GM19463 (cell line): ENCODE measurements at regions not wholly inside any gene's neighbourhood (a gene's known extent, or its start where the extent isn't known, plus 50 kb on each side); places are given as distances from the start of the nearest gene placed in this dataset.
A peak's percentile ranks its signal among the peaks of the same experiment; 100 is the strongest.
"Not testable (repeated sequence)": the region's sequence is repeated elsewhere in the genome, so short reads cannot be mapped to it uniquely, and the experiment has no call there.

Source experiments
- ATAC-seq: cut with Tn5 transposase; IDR thresholded peaks from one replicate; pipeline ENCODE4 v1.9.1; 2021; ENCODE audit warnings: mild to moderate bottlenecking, moderate library complexity; ENCODE audit not compliant: unreplicated experiment

- no peak for ATAC-seq
These were observed 132.8 kb upstream of the TAF11L2 start for GRCh38 chr5:17364987-17365810.

GRCh38 chr5:17365811-17366138 is 132.3 kb upstream of the TAF11L2 start:
- ATAC-seq, result no peak

GRCh38 chr5:17367256-17367840 is 130.7 kb upstream of the TAF11L2 start:
- ATAC-seq, result no peak

DNA sequence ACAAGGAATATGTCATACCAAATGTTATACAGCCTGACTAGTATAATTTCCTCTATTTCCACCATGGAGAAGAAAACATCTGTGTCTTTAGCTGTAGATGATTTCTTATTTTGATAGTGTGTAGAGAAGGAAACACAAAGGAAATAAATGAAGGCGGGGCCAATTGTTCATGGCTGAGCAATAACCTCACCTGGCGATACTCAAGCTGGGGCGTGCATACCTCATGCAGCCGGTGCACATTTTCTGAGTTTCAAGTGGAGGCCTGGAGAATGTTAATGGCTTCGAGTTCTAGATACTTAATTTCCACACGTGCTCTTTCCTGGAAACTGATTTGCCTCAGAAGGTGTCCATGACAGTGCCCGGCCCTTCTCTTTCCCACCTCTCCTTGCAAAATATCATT is 127.4 kb upstream of the TAF11L2 start:
- no peak for ATAC-seq

- ATAC-seq, result no peak
These were observed 124.6 kb upstream of the TAF11L2 start for GRCh38 chr5:17373406-17373805.

- no peak for ATAC-seq
These were observed 124.0 kb upstream of the TAF11L2 start for GRCh38 chr5:17373814-17374556.

- ATAC-seq, result no peak
These were observed 122.9 kb upstream of the TAF11L2 start for GRCh38 chr5:17374973-17375742.

- ATAC-seq, result not testable (repeated sequence)
These were observed 122.1 kb upstream of the TAF11L2 start for GRCh38 chr5:17375886-17376285.

DNA sequence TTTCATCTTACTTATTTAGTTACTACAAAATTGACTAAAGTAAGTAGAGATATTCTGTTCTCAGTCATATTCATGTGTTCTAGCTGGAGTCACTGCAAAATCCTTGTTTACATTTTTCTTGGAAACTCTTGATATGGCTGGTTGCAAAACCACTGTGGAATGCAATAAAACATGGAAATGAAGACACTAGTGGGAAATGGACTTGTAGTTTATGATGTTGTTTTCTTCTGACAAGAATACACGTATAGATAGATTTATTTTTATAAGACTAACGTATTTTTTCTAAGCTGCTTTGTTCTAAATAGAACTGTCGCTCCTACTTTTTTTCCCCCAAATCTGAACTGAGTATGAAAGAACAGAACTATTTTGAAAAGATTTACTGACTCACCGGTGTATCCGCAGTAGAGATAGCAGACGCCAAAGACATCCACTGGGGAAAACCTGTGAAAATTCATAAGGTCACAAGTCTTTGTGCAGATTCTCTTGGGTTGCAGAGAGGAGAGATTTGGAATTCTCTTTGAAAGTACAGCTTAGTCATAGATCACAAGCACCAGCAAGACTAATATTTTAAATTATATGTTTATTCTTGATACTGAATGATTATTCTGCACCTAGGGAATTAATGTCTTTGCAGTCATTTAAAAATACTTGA is 119.6 kb upstream of the TAF11L2 start:
- ATAC-seq, result no peak

DNA sequence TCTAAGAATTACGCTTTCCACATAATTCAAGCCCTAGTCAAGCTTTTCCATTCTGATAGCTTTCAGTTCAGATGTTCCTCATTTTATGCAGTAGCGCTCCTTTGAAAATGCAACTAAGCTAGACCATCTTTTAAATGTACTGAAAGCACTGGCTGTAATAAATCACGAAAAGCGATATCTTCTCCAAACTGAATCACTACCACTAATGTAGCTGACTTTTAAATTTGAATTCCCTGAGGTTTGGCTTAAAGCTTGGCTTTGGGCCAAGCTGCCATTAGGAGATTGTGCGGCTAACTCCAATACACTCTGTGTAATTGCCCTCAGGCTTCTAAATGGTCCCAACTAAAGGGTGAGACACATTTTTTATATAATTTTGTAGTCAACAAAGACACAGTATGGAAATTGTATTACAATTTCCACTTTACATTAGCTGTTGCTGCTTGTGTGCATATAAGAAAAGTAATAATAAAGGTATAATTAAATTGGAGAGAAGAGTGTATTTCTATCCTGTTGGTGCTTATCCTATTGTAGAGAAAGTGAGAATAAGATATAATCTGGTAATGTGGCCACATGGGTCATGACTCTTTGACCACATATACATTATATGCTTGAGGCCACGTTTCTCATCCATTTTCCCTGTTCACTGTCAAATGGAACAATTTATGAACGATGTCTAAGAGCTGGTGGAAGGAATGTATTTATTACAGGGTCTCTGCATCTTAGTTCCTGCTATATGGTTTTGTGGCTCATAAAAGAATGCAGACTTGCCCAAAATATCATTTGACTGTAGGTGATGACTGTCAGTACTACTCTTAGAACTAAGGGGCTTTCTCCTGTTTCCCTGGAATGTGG is 118.7 kb upstream of the TAF11L2 start:
- ATAC-seq, result no peak

DNA sequence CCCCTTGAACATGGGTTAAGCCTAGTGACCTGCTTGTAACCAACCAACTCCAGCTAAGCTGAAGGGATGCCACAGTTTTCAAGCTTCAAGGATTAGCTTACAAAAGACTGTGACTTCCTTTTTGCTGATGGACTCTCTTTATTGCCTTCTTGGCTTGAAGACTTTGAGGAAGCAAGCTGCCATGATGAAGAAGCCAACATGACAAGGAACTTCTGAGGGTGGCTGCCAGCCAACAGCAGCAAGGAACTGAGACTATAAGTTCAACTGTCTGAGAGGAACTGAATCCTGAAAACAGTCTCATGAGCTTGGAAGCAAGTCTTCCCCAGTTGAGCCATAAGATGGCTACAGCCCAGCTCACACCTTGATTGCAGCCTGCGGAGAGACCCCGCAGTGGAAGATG is 116.1 kb upstream of the TAF11L2 start:
- no peak for ATAC-seq

- ATAC-seq, result no peak
These were observed 114.5 kb upstream of the TAF11L2 start for GRCh38 chr5:17383526-17383925.

DNA sequence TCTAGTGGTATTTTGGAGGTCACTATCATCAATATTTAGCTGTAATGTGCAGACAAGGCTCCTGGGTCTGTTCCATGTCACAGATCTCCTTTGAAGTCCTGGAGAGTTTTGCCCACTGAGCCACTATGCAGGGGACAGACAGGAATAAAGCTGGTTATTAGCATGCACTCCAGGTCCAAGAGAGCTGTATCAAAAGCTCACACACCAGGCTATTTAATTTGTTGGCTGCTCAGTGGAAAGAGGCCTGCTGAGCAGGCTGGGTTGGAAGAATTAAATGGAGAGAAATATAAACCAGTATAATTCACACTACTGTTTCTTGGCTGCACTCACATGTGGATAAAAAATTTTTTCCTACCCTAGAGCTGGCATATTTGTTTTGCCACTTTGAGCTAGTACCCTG is 113.8 kb upstream of the TAF11L2 start:
- no peak for ATAC-seq

DNA sequence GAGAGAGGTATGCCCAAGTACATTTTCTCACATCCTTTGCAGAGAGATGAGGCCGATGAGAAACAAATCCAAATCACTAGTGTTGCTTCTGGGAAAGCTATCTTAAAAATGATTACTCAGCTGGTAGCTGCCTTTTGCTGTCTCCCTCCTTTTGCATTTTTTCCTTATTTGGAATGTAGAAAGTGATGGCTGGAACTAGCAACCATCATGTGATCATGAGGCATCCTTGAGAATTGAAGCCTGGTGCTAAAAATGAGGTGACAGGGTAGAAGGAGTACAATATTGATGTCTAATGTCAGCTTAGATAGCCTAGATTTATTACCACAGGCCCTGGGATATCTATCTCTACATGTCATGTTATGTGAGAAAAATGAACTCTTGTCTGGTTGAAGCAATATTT is 109.3 kb upstream of the TAF11L2 start:
- ATAC-seq, result no peak

DNA sequence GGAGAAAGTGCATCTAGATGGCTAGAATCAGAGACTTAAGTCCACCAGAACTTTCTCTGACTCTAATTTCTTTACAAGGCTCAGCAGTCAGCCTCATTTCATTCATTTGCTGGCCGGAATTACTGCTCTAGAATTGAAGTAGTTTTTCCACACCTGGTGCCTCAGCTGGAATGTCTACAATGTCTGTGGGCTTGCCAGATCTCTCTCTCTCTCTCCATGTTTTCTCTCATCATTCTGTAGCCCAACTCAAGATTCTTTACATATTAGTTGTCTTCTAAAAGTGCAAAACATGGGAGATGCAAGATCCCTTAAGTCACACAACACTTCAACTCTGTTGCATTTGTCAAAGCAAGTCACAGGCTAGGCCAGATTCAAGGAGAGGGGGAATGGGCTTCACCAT is 103.9 kb upstream of the TAF11L2 start:
- no peak for ATAC-seq

- no peak for ATAC-seq
These were observed 102.7 kb upstream of the TAF11L2 start for GRCh38 chr5:17395106-17395880.

- peak; percentile 71 for ATAC-seq
These were observed 101.8 kb upstream of the TAF11L2 start for GRCh38 chr5:17396247-17396646.

DNA sequence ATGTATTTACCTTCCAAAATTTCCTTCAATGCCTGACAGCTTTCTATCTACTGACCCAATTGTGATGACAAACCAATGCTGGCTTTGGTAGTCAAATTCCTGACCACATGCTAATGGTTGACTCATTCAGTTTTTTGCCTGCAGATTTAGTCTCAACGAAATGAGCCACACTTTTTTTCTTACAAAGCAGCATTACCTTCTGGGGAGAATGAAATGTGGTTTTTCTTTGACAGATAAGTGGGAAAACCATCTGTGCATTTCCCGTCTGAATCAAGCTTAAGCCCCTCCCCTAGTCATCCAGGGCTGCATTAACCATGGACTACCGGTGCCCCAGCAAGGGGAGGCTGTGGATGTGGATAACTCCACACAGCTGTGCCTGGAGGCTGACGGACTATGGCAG is 99.6 kb upstream of the TAF11L2 start:
- peak; percentile 52 for ATAC-seq
